Myocyte (in vitro differentiated cells): ENCODE measurements at regions not wholly inside any gene's neighbourhood (a gene's known extent, or its start where the extent isn't known, plus 50 kb on each side); places are given as distances from the start of the nearest gene placed in this dataset.
"Not testable (repeated sequence)": the region's sequence is repeated elsewhere in the genome, so short reads cannot be mapped to it uniquely, and the experiment has no call there.

Experiments
- DNase-seq: peaks from one replicate; pipeline ENCODE4 v3.0.0-alpha.2; 2012; ENCODE audit warnings: low read depth

- no peak for DNase-seq
Observed at GRCh38 chr18:34480162-34480700, 229.9 kb upstream of the DTNA start.

- no peak for DNase-seq
Observed at GRCh38 chr18:34482204-34482603, 227.9 kb upstream of the DTNA start.

GRCh38 chr18:34483198-34483597 lies 226.9 kb upstream of the DTNA start:
- DNase-seq: no peak

- DNase-seq: no peak
Observed at GRCh38 chr18:34491719-34492118, 218.4 kb upstream of the DTNA start.

GRCh38 chr18:34492652-34493051 lies 217.4 kb upstream of the DTNA start:
- no peak for DNase-seq

- peak; percentile 64 for DNase-seq
Observed at GRCh38 chr18:34493099-34493544, 217.0 kb upstream of the DTNA start.

- peak; percentile 7 for DNase-seq
Observed at GRCh38 chr18:34493566-34494358, 216.3 kb upstream of the DTNA start.

GRCh38 chr18:34494359-34494696 lies 215.8 kb upstream of the DTNA start:
- no peak for DNase-seq

- no peak for DNase-seq
Observed at GRCh38 chr18:34495506-34495905, 214.6 kb upstream of the DTNA start.

- no peak for DNase-seq
Observed at GRCh38 chr18:34501553-34501952, 208.5 kb upstream of the DTNA start.

GRCh38 chr18:34506198-34506597 lies 203.9 kb upstream of the DTNA start:
- DNase-seq: no peak

GRCh38 chr18:34509163-34509562 lies 200.9 kb upstream of the DTNA start:
- DNase-seq: no peak

- DNase-seq: no peak
Observed at GRCh38 chr18:34509879-34510586, 200.1 kb upstream of the DTNA start.

- no peak for DNase-seq
Observed at GRCh38 chr18:34510926-34511325, 199.2 kb upstream of the DTNA start.

GRCh38 chr18:34511435-34511834 lies 198.7 kb upstream of the DTNA start:
- no peak for DNase-seq

- no peak for DNase-seq
Observed at GRCh38 chr18:34511879-34512278, 198.2 kb upstream of the DTNA start.

- no peak for DNase-seq
Observed at GRCh38 chr18:34514238-34514637, 195.9 kb upstream of the DTNA start.

GRCh38 chr18:34514957-34515356 lies 195.1 kb upstream of the DTNA start:
- no peak for DNase-seq

- DNase-seq: not testable (repeated sequence)
Observed at GRCh38 chr18:34516355-34516754, 193.7 kb upstream of the DTNA start.

GRCh38 chr18:34516996-34517395 lies 193.1 kb upstream of the DTNA start:
- DNase-seq: not testable (repeated sequence)

GRCh38 chr18:34521040-34521439 lies 189.1 kb upstream of the DTNA start:
- no peak for DNase-seq

- no peak for DNase-seq
Observed at GRCh38 chr18:34522603-34523002, 187.5 kb upstream of the DTNA start.

- DNase-seq: no peak
Observed at GRCh38 chr18:34525244-34525643, 184.9 kb upstream of the DTNA start.
